ENCODE measurements at regions not wholly inside any gene's neighbourhood (a gene's known extent, or its start where the extent isn't known, plus 50 kb on each side); places are given as distances from the start of the nearest gene placed in this dataset.

GRCh38 chr10:83816942-83817341 is 322.4 kb upstream of the GHITM start:
- TF ChIP-seq CTCF (IDR thresholded peaks at IDR 0.05), result no peak
- no peak for TF ChIP-seq POLR2A (IDR thresholded peaks at IDR 0.05)
- no peak for TF ChIP-seq EP300 (IDR thresholded peaks at IDR 0.05)
